ENCODE measurements at regions not wholly inside any gene's neighbourhood (a gene's known extent, or its start where the extent isn't known, plus 50 kb on each side); places are given as distances from the start of the nearest gene placed in this dataset.

GRCh38 chr2:83654091-83654611, 804.9 kb downstream of the SUCLG1 start:
- H3K4me3 ChIP-seq (replicated peaks in 1 of 2; ENCODE audit: low read depth in 2 of 2, low read length in 2 of 2) = no peak overlapping the region
- TF ChIP-seq CTCF (IDR thresholded peaks at IDR 0.05; ENCODE audit: low read depth, low read length) = no peak
- no peak for DNase-seq (ENCODE audit: low read depth in 2 of 2)

GRCh38 chr2:83650898-83651297, 808.2 kb downstream of the SUCLG1 start:
- TF ChIP-seq CTCF (IDR thresholded peaks at IDR 0.05; ENCODE audit: low read depth, low read length) = no peak
- no peak overlapping the region for H3K4me3 ChIP-seq (replicated peaks in 1 of 2; ENCODE audit: low read depth in 2 of 2, low read length in 2 of 2)
- DNase-seq (ENCODE audit: low read depth in 2 of 2) = peak; percentile 3 to 21

- H3K4me3 ChIP-seq (replicated peaks in 1 of 2; ENCODE audit: low read depth in 2 of 2, low read length in 2 of 2) = no peak overlapping the region
- no peak for TF ChIP-seq CTCF (IDR thresholded peaks at IDR 0.05; ENCODE audit: low read depth, low read length)
- no peak for DNase-seq (ENCODE audit: low read depth in 2 of 2)
Measured at GRCh38 chr2:83650161-83650560, 808.9 kb downstream of the SUCLG1 start.

GRCh38 chr2:83640506-83640905, 818.6 kb downstream of the SUCLG1 start:
- H3K4me3 ChIP-seq (replicated peaks in 1 of 2; ENCODE audit: low read depth in 2 of 2, low read length in 2 of 2) = no peak overlapping the region
- no peak for TF ChIP-seq CTCF (IDR thresholded peaks at IDR 0.05; ENCODE audit: low read depth, low read length)
- no peak for DNase-seq (ENCODE audit: low read depth in 2 of 2)

GRCh38 chr2:83633423-83633822, 825.7 kb downstream of the SUCLG1 start:
- no peak overlapping the region for H3K4me3 ChIP-seq (replicated peaks in 1 of 2; ENCODE audit: low read depth in 2 of 2, low read length in 2 of 2)
- no peak for DNase-seq (ENCODE audit: low read depth in 2 of 2)
- no peak for TF ChIP-seq CTCF (IDR thresholded peaks at IDR 0.05; ENCODE audit: low read depth, low read length)

GRCh38 chr2:83630351-83630750, 828.7 kb downstream of the SUCLG1 start:
- H3K4me3 ChIP-seq (replicated peaks in 1 of 2; ENCODE audit: low read depth in 2 of 2, low read length in 2 of 2) = no peak overlapping the region
- no peak for DNase-seq (ENCODE audit: low read depth in 2 of 2)
- no peak for TF ChIP-seq CTCF (IDR thresholded peaks at IDR 0.05; ENCODE audit: low read depth, low read length)

GRCh38 chr2:83615511-83615910, 843.6 kb downstream of the SUCLG1 start:
- no peak for TF ChIP-seq CTCF (IDR thresholded peaks at IDR 0.05; ENCODE audit: low read depth, low read length)
- no peak overlapping the region for H3K4me3 ChIP-seq (replicated peaks in 1 of 2; ENCODE audit: low read depth in 2 of 2, low read length in 2 of 2)
- no peak for DNase-seq (ENCODE audit: low read depth in 2 of 2)
